HG03095 (cell line): ENCODE measurements at regions not wholly inside any gene's neighbourhood (a gene's known extent, or its start where the extent isn't known, plus 50 kb on each side); places are given as distances from the start of the nearest gene placed in this dataset.
"Not testable (repeated sequence)": the region's sequence is repeated elsewhere in the genome, so short reads cannot be mapped to it uniquely, and the experiment has no call there.

Source experiments
- ATAC-seq: cut with Tn5 transposase; IDR thresholded peaks from one replicate; pipeline ENCODE4 v1.9.1; 2021; ENCODE audit warnings: moderate library complexity; ENCODE audit not compliant: unreplicated experiment

- no peak for ATAC-seq
These were observed 234.3 kb downstream of the ABCC12 start for GRCh38 chr16:47921535-47921934.

- ATAC-seq: no peak
These were observed 235.1 kb downstream of the ABCC12 start for GRCh38 chr16:47920709-47921108.

DNA sequence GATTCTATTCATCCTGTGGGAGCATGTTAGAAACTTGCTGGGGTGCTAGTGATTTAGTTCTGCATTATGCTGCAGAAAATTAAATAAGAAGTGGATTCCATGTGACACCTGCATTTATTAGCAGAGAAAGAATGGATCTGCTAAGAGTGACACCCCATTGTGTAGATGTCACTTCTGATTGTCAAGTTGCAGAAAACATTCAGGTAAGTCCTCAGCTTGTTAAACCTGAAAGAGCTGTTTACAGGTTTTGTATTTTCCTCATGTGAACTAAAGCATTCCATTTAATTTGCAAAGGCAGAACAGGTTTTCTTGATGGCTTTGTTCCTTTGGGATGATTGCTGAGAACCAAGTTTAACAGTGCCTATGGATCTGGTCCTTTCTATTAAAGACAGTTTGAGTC lies 238.7 kb downstream of the ABCC12 start:
- ATAC-seq: no peak

DNA sequence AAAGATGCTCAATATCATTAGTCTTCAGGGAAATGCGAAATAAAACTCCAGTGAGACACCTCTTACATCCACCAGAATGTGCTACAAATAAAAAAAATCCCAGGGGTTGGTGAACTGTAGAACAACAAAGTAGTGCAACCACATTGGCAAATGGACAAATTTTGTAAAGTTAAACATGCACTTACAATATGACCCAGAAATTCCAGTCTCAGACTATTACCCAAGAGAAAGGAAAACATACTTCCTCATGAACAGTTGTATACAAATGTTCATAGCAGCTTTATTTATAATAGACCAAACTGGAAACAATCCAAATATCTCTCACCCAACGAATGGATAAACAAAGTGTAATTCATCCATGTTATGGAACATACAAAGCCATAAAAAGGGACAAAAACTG lies 239.5 kb downstream of the ABCC12 start:
- no peak for ATAC-seq

DNA sequence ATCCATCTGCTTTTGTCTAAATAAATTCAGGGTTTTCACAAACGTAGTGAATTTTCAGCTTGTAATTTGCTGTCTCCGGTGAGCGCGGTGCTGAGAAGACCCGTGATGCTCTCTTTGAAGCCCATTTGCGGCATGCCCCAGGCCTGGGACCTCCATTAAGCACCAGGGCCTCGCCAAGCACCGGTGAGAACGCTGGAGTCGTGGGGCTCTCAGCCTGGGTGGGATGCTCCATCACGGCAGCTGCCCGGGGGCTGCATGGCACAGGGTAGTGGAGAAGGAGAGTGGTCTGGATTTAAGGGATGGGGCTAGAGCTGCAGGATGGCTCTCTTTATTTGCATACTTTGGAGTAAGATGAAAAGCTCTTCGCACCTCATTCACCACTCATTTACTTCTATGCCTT lies 248.7 kb downstream of the ABCC12 start:
- no peak for ATAC-seq

DNA sequence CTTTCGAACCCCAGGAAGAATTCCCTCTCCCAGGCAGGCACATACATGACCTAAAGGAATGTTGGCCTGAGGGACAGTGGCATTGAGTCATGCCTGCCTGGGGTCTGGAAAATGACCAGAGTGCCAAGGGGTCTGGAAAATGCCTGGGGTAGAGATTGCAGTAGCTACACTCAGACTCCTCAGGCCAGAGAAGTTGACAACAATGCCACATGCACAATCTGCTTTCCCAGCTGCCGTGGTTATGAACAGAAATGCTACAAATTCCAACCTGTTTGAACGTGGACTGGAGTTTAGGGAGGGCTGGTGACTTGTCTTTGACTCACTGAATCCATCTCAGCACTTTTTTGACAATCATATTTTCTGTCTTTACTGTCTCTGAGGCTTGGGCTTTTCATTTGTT lies 250.0 kb downstream of the ABCC12 start:
- no peak for ATAC-seq

GRCh38 chr16:47904691-47905090 lies 251.1 kb downstream of the ABCC12 start:
- no peak for ATAC-seq

DNA sequence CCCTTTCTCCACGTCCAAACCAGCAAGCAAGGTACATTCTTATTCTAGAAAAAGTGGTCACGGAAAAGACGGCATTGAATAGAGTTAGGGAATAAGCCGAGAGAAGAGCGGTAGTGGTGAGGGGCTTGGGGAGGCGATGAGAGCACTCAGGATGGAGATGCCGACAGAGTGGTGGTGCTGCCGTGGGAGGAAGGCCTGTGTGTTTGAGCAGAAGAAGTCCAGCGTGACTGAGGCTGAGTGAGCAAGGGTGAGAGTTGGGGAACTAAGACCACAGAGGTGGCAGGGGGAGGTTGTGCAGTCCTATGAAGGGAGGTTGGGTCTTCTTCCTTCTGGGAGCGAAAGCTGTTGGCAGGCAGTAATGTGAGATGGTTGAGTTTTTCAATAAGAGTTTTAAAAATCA lies 252.3 kb downstream of the ABCC12 start:
- ATAC-seq: no peak

DNA sequence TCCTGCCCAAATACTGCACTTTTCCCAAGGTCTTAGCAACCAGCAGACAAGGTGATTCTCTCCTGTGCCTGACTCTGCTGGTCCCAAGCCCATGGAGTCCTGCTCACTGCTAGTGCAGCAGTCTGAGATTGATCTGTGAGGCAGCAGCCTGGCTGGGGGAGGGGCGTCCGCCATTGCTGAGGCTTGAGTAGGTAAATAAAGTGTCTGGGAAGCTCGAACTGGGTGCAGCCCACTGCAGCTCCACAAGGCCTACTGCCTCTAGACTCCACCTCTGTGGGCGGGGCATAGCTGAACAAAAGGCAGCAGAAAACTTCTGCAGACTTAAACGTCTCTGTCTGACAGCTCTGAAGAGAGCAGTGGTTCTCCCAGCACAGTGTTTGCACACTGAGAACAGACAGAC lies 258.7 kb downstream of the ABCC12 start:
- not testable (repeated sequence) for ATAC-seq

- ATAC-seq: no peak
These were observed 260.6 kb downstream of the ABCC12 start for GRCh38 chr16:47895146-47895545.

DNA sequence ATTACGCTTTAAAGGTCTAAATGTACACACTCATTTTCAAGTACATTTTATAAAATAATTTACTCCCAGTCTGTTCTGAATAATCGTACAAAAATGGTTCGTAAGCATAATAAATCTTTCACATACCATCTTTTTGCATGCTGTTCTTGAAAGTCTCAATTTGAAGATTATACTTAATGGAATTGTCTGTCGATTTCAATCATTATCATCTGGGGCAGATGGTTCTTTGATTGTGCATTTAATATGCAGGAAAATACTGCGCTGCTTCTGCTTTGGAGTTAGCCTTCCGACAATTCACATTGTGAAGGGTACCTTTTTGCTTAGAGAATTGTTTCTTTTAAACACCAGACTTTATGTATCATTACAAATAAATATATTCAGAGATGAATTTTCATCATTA lies 262.8 kb downstream of the ABCC12 start:
- no peak for ATAC-seq

- ATAC-seq: no peak
These were observed 267.1 kb downstream of the ABCC12 start for GRCh38 chr16:47888734-47889133.

GRCh38 chr16:47888142-47888541 lies 267.7 kb downstream of the ABCC12 start:
- ATAC-seq: no peak

DNA sequence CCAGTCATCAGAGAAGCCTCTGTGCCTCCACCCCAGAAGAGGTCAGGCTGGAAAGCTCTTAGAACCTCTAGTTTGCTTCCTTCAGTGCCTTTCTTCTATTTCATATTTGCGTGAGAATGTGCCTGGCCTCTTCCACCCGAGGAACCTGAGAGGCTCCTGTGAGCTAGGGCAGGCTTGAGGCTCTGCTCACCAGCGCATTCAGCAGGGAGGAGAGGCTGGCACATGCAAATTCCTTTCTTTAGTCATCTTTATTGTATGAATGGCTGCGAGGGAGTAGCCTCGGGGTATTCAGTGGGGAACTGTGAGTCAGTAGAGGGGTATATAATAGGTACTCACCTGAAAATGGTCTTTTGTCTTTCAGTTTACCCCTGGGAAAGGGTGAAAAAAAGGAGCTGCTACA lies 268.3 kb downstream of the ABCC12 start:
- no peak for ATAC-seq

DNA sequence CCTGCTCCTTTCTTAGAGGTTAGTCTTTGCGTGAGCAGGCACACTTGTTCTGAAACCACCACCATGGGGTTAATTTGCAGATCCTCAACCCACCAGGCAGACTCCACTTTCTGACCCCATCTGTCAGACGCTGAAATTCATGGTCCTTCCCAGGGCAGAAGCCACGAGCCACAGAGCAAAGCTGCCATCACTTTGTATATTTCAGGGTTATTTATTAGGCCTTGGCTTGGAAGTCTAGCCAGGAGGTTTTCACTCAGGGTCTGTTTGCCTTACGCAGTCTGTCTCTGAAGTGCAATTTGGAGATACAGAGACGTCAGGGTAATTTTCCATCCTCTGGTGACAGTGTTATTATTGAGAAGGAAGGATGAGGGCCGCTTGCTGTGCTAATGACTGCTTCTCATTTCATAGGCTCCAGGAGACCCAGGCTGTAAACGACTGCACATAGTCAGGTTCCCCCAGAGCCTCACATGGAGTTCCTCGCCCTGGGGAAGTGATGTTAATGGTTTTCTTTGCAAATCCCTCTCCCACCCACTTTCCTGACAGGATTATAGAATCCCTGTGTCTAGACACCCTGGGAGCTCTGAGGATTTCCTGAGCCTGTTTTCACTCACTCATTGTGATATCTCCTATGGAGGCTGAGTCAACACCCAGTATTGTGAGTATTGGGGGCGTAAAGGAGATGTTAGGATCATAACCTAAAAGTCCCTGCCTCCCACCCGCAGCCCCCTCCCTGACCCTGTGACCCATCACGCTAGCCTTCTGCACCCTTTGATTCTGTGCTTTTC lies 269.0 kb downstream of the ABCC12 start:
- ATAC-seq: no peak

DNA sequence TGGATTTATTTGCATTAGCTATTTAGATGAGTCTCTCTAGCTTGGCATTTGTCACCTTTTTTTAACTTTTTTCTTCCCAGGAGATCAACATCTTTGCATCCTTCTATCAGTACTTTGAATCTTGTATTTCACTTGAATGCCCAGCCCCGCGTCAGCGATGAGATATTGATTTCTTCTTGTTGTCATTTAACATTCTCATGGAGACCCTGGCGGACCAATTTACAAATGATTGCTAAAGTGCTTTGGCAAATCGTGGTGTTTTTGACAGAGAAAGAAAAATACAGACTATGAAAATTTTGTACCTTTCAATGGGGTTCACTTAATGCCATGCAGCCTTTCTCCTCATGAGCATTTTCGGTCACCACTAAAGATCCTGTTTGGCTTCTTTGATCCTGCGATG lies 269.7 kb downstream of the ABCC12 start:
- ATAC-seq: no peak

- no peak for ATAC-seq
These were observed 270.3 kb downstream of the ABCC12 start for GRCh38 chr16:47885489-47885888.

GRCh38 chr16:47884116-47884725 lies 271.6 kb downstream of the ABCC12 start:
- ATAC-seq: no peak

DNA sequence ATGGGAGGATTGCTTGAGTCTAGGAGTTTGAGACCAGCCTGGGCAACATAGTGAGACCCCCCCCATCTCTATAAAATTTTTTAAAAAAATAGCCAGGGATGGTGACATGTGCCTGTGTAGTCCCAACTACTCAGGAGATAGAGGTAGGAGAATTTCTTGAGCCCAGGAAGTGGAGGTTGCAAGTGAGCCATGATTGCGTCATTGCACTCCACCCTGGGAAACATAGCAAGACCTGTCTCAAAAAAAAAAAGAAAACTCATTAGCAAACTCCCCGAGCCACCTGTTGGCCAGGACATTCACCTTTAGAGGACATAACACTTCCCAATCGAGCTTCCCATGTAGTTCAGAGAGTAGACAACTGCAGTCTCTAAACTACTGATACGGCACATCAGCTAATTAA lies 274.2 kb downstream of the ABCC12 start:
- ATAC-seq: no peak

- ATAC-seq: no peak
These were observed 275.1 kb downstream of the ABCC12 start for GRCh38 chr16:47880653-47881052.

- ATAC-seq: no peak
These were observed 278.6 kb downstream of the ABCC12 start for GRCh38 chr16:47877166-47877565.

- ATAC-seq: no peak
These were observed 279.3 kb downstream of the ABCC12 start for GRCh38 chr16:47876511-47876910.

GRCh38 chr16:47873434-47873833 lies 282.4 kb downstream of the ABCC12 start:
- no peak for ATAC-seq
